ENCODE measurements at regions not wholly inside any gene's neighbourhood (a gene's known extent, or its start where the extent isn't known, plus 50 kb on each side); places are given as distances from the start of the nearest gene placed in this dataset.

DNA sequence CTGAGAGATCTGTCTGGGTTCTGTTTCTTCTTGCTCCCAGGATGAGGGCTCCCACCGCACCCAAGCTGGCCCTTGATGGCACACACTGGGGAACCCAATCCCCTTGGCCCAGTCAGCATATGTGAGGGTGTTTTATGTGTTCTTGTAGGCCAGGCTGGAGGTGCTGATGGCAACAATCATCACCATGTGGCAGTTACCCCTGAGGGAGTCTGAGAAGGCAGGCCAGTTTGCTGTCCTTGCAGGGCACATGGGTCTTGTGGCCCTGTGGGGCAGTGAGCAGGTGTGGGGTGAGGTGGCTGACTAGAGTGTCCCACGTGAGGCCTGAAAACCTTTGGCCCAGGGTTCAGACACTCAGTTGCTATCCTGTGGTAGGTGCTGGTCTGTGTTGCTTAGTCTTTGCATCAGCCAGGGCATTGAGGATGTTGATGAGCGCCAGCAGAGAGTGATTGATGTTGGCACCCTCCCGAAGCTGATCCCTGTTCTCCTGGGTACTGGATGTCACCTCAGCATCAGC, 2183.0 kb downstream of the TP53TG3F start:
- no peaks in the 10 kb centered on the region for H3K9me3 ChIP-seq
- H3K27me3 ChIP-seq (replicated peaks; ENCODE audit: insufficient read depth): no peaks in the 10 kb centered on the region
- no peaks in the 10 kb centered on the region for H3K4me1 ChIP-seq (ENCODE audit: control insufficient read depth in 1 of 2, low read depth in 2 of 2)
- no peak for DNase-seq (ENCODE audit: low spot score)
- no peak overlapping the region for H3K27ac ChIP-seq
- H3K4me3 ChIP-seq: no peak overlapping the region
- no peaks in the 10 kb centered on the region for H3K36me3 ChIP-seq
- no peak for ATAC-seq (ENCODE audit: insufficient number of reproducible peaks, low FRiP score, low read depth)
- no peak for TF ChIP-seq CTCF (IDR thresholded peaks at IDR 0.05)

DNA sequence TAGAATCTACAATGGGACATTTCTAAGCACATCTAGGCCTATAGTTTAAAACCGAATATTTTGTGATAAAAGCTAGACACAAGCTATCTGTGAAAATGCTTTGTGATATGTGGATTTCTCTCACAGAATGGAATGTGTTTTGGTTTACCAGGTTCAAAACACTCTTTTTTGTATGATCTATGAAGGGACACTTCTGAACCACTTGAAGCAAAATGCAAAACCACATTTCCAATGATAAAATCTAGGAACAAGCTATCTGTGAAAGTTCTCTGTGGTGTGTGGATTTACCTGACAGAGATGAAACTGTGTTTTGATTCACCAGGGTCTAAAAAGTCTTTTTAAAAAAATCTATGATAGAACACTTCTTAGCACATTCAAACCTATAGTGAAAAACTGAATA, 2192.4 kb downstream of the TP53TG3F start:
- ATAC-seq (ENCODE audit: insufficient number of reproducible peaks, low FRiP score, low read depth): no peak

DNA sequence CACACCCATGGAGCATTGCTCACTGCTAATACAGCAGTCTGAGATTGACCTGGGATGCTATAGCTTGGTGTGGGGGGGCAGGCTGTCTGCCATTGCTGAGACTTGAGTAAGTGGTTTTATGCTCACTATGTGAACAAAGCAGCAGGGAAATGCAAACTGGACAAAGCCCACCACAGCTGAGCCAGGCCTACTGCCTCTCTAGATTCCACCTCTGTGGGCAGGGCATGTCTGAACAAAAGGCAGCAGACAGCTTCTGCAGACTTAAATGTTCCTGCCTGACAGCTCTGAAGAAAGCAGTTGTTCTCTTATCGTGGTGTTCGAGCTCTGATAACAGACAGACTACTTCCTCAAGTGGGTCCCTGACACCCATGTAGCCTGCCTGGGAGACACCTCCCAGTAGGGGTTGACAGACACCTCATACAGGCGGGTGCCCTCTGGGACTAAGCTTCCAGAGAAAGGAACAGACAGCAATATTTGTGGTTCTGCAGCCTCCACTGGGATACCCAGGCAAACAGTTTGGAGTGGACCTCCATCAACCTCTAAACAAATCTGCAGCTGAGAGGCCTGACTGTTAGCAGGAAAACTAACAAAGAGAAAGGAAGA, 2204.8 kb downstream of the TP53TG3F start:
- Histone ChIP-seq H3K9me3 (no peaks in the 10 kb centered on the region), H3K4me3 (no peak overlapping the region), H3K27ac (no peak overlapping the region), H3K27me3 (replicated peaks; ENCODE audit: insufficient read depth) (no peaks in the 10 kb centered on the region), H3K36me3 (no peaks in the 10 kb centered on the region), H3K4me1 (ENCODE audit: control insufficient read depth in 1 of 2, low read depth in 2 of 2) (no peaks in the 10 kb centered on the region)
- no peak for TF ChIP-seq CTCF (IDR thresholded peaks at IDR 0.05)
- DNase-seq (ENCODE audit: low spot score) (no peak), ATAC-seq (ENCODE audit: insufficient number of reproducible peaks, low FRiP score, low read depth) (no peak)

More for the DNA sequence above, 2192.4 kb downstream of the TP53TG3F start:
- Histone ChIP-seq H3K9me3 (no peaks in the 10 kb centered on the region), H3K27ac (no peak overlapping the region), H3K4me1 (ENCODE audit: control insufficient read depth in 1 of 2, low read depth in 2 of 2) (no peaks in the 10 kb centered on the region), H3K4me3 (no peak overlapping the region), H3K27me3 (replicated peaks; ENCODE audit: insufficient read depth) (no peaks in the 10 kb centered on the region), H3K36me3 (no peaks in the 10 kb centered on the region)
- TF ChIP-seq CTCF (IDR thresholded peaks at IDR 0.05): no peak
- DNase-seq (ENCODE audit: low spot score): no peak

DNA sequence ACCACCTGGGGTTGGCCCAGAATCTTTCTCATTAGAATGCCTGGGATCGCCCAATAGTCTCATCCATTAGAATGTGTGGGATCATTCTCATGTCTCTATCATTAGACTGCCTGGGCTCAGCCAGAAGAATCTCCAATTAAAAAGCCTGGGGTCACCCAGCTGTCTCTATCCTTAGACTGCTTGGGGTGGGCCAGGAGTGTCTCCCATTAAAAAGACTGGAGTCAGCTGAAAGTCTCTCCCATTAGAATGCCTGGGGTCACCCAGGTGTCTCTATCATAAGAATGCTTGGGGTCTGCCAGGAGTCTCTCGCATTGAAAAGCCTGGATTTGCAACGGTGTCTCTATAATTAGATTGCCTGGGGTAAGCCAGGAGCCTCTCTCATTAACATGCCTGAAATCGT, 2225.7 kb downstream of the TP53TG3F start:
- no peak for ATAC-seq (ENCODE audit: insufficient number of reproducible peaks, low FRiP score, low read depth)

GRCh38 chr16:35686595-35686994, 2227.2 kb downstream of the TP53TG3F start:
- DNase-seq (ENCODE audit: low spot score): no peak
- H3K4me1 ChIP-seq (ENCODE audit: control insufficient read depth in 1 of 2, low read depth in 2 of 2): no peaks in the 10 kb centered on the region
- H3K27me3 ChIP-seq (replicated peaks; ENCODE audit: insufficient read depth): no peaks in the 10 kb centered on the region
- no peak overlapping the region for H3K27ac ChIP-seq
- no peak for TF ChIP-seq CTCF (IDR thresholded peaks at IDR 0.05)
- H3K36me3 ChIP-seq: no peaks in the 10 kb centered on the region
- H3K4me3 ChIP-seq: no peak overlapping the region
- no peak for ATAC-seq (ENCODE audit: insufficient number of reproducible peaks, low FRiP score, low read depth)
- H3K9me3 ChIP-seq: no peaks in the 10 kb centered on the region

More for the DNA sequence above, 2225.7 kb downstream of the TP53TG3F start:
- Histone ChIP-seq H3K4me3 (no peak overlapping the region), H3K4me1 (ENCODE audit: control insufficient read depth in 1 of 2, low read depth in 2 of 2) (no peaks in the 10 kb centered on the region), H3K27ac (no peak overlapping the region), H3K36me3 (no peaks in the 10 kb centered on the region), H3K27me3 (replicated peaks; ENCODE audit: insufficient read depth) (no peaks in the 10 kb centered on the region), H3K9me3 (no peaks in the 10 kb centered on the region)
- no peak for TF ChIP-seq CTCF (IDR thresholded peaks at IDR 0.05)
- no peak for DNase-seq (ENCODE audit: low spot score)

Data from thoracic aorta (tissue), 2 donors.